ENCODE measurements at regions not wholly inside any gene's neighbourhood (a gene's known extent, or its start where the extent isn't known, plus 50 kb on each side); places are given as distances from the start of the nearest gene placed in this dataset.

GRCh38 chr2:13000664-13001363, 284.1 kb downstream of the TRIB2 start:
- no peaks in the 10 kb centered on the region for H3K9me3 ChIP-seq
- intact Hi-C loops (cut with DNase I) = loop anchor here in 2 of 3 donors (10.0 kb wide), 2 partner anchors 1136 to 1176 kb away; no protein-coding TSS in a partner anchor
- 32 to 36% methylated on average over 12 of the region's 12 CpGs for WGBS, 2 donors
- H3K27me3 ChIP-seq = no peaks in the 10 kb centered on the region
- DNase-seq (peak in 3 of 6 donors; percentile 20 to 58 (median 23)), ATAC-seq (peak; percentile 64 to 87 (median 84)), FAIRE-seq (no peak)
- H3K36me3 ChIP-seq = no peaks in the 10 kb centered on the region
- no peak overlapping the region for H3K4me3 ChIP-seq
- no peak overlapping the region for H3K27ac ChIP-seq
- no peak for TF ChIP-seq CTCF (IDR thresholded peaks at IDR 0.05)
- peaks cover 0 to 16% (median 4%) of the 10 kb centered on the region in 3 donors for H3K4me1 ChIP-seq

- Histone ChIP-seq H3K36me3 (no peaks in the 10 kb centered on the region), H3K27me3 (no peaks in the 10 kb centered on the region), H3K9me3 (no peaks in the 10 kb centered on the region), H3K4me3 (no peak overlapping the region), H3K4me1 (peaks cover 0 to 16% (median 4%) of the 10 kb centered on the region in 3 donors), H3K27ac (no peak overlapping the region)
- intact Hi-C loops (cut with DNase I) = loop anchor here in 2 of 3 donors (10.0 kb wide), 2 partner anchors 1137 to 1177 kb away; no protein-coding TSS in a partner anchor
- no peak for TF ChIP-seq CTCF (IDR thresholded peaks at IDR 0.05)
- no peak for ATAC-seq
- no peak for FAIRE-seq
- 54 to 77% methylated on average over 2 of the region's 2 CpGs for WGBS, 2 donors
- DNase-seq = no peak
Observed at GRCh38 chr2:13001408-13001807, 284.7 kb downstream of the TRIB2 start.

- no peak for TF ChIP-seq CTCF (IDR thresholded peaks at IDR 0.05)
- Histone ChIP-seq H3K27ac (no peak overlapping the region), H3K4me3 (no peak overlapping the region), H3K36me3 (no peaks in the 10 kb centered on the region), H3K27me3 (no peaks in the 10 kb centered on the region), H3K4me1 (peaks cover 0 to 16% (median 8%) of the 10 kb centered on the region in 3 donors), H3K9me3 (no peaks in the 10 kb centered on the region)
- ATAC-seq (no peak), DNase-seq (no peak), FAIRE-seq (no peak)
- intact Hi-C loops (cut with DNase I) = loop anchor here in 2 of 3 donors (10.0 kb wide), 2 partner anchors 1138 to 1178 kb away; no protein-coding TSS in a partner anchor
- WGBS, 2 donors = 41 to 42% methylated on average over 7 of the region's 7 CpGs
Observed at GRCh38 chr2:13002536-13003331, 286.0 kb downstream of the TRIB2 start.

- DNase-seq (no peak), FAIRE-seq (no peak), ATAC-seq (no peak)
- TF ChIP-seq CTCF (IDR thresholded peaks at IDR 0.05) = no peak
- 47 to 54% methylated on average over 2 of the region's 2 CpGs for WGBS, 2 donors
- no peaks in the 10 kb centered on the region for H3K9me3 ChIP-seq
- intact Hi-C loops (cut with DNase I) = loop anchor here in 2 of 3 donors (10.0 kb wide), 2 partner anchors 1139 to 1179 kb away; no protein-coding TSS in a partner anchor
- H3K36me3 ChIP-seq = no peaks in the 10 kb centered on the region
- H3K27me3 ChIP-seq = no peaks in the 10 kb centered on the region
- H3K27ac ChIP-seq = no peak overlapping the region
- H3K4me3 ChIP-seq = no peak overlapping the region
- peaks cover 0 to 16% (median 8%) of the 10 kb centered on the region in 3 donors for H3K4me1 ChIP-seq
Observed at GRCh38 chr2:13003500-13003899, 286.8 kb downstream of the TRIB2 start.

All from pancreas (tissue), 10 donors.